HG02981 (cell line): ENCODE measurements at regions not wholly inside any gene's neighbourhood (a gene's known extent, or its start where the extent isn't known, plus 50 kb on each side); places are given as distances from the start of the nearest gene placed in this dataset.

Experiments
- ATAC-seq: cut with Tn5 transposase; IDR thresholded peaks from one replicate; pipeline ENCODE4 v1.9.1; 2021; ENCODE audit warnings: mild to moderate bottlenecking, moderate library complexity; ENCODE audit not compliant: unreplicated experiment

DNA sequence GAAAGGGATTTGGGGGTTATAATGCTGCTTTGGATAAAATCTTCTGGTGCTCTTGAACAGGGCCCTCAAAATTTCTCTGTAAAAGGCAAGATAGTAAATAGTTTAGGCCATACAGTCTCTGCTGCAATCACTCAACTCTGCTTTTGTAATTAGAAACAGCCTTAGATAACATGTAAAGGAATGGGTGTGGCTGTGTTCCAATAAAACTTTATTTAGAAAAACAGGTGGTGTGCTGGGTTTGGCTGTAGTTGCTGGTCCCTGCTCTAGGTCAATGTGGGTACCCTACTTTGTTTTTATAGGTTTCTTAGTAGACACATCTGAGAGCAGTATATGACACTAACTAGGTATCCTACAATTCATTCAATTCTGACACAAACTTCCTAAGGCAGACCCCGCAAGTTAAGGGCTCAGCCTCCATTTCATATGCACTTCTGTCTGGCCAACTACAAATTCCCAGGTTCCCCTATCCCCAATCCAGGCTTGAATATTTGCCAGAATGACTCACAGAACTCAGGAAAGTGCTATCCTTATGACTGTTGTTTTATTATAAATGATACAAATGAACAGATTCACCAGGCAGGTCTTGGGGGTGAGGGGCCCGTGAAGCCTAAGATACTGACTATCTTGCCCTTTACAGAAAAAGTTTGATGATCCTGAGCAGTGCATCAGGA is 349.9 kb downstream of the RPS24 start:
- no peak for ATAC-seq

GRCh38 chr10:78384049-78384431 is 350.4 kb downstream of the RPS24 start:
- ATAC-seq, result no peak

GRCh38 chr10:78385599-78385998 is 351.9 kb downstream of the RPS24 start:
- no peak for ATAC-seq

- no peak for ATAC-seq
These were observed 352.8 kb downstream of the RPS24 start for GRCh38 chr10:78386509-78386908.

- ATAC-seq, result no peak
These were observed 354.8 kb downstream of the RPS24 start for GRCh38 chr10:78388331-78389050.

DNA sequence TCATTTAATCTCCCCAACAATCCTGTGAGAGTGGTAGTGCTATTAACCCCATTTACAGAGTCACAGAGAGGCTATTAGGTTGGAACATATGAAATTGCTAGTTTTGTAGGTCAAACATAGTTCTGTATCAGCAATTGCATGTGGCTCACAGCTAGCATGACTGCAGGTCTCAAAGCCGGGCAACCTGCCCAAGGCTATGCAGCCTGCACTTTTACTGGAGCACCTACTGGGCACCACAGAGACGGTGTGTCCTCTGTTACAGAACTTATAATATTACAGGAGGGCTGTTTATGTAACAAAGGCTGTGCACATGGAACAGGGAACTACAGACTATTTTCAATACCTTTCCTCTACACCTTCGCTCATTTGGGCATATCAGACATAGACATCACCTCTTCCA is 355.8 kb downstream of the RPS24 start:
- ATAC-seq, result no peak

DNA sequence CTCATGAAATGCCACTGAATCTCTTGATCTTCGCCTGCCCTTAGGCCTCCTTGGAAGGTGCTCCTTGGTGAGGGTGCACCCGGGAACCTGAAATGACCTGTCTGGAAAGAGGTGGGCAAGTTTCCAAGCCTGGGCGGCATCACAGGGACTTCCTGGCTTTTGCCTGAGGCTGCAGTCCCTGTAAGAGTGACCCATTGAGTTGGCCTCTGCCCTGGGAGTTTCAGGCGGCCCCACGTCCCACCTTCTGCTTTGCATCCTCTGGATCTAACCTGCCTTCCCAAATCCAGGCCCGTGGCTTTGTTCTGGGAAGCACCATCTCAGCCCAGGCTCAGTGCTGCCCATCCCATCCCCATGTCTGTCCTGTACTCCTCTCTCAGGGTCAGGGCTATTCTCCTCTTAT is 356.4 kb downstream of the RPS24 start:
- no peak for ATAC-seq

GRCh38 chr10:78390817-78391216 is 357.2 kb downstream of the RPS24 start:
- no peak for ATAC-seq

DNA sequence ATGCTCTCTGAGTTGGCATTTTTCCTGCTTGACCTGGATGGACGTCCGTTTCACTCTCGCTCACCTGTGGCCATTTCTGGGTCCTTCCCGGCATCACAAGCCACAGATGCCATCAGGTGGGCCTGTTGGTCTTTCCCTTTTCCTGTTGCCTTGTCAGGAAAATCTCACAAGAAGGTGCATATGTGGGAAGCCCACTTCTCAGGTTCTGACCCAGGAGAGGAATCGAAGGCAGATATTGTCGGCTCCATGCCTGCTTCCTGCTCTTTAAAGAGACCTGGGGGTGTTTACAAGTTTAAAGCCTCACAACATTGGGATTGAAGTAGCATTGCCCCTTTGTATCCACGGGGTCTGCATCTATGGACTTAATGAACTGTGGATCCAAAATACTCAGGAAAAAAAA is 357.9 kb downstream of the RPS24 start:
- ATAC-seq, result no peak

GRCh38 chr10:78392197-78392596 is 358.5 kb downstream of the RPS24 start:
- no peak for ATAC-seq

DNA sequence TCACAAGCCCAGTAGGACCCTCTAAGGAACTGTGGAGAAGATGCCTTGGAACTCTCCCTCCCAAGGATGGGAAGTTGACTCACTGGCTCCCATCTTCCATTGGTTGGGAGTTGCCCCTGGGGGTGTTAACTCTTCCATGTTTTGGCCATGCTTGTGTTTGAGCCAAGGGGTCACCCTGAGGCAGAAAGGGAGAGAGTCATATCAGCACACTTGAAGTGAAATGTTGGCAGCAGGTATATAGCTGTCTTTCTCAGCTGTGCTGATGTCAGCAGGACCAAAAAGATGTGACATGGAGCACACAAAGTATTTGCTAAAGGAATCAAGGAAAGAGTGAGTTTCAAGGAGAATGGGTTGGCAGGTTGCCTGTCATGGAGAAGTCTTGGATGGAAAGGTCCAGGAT is 359.4 kb downstream of the RPS24 start:
- no peak for ATAC-seq

- ATAC-seq, result no peak
These were observed 360.4 kb downstream of the RPS24 start for GRCh38 chr10:78394047-78394446.

DNA sequence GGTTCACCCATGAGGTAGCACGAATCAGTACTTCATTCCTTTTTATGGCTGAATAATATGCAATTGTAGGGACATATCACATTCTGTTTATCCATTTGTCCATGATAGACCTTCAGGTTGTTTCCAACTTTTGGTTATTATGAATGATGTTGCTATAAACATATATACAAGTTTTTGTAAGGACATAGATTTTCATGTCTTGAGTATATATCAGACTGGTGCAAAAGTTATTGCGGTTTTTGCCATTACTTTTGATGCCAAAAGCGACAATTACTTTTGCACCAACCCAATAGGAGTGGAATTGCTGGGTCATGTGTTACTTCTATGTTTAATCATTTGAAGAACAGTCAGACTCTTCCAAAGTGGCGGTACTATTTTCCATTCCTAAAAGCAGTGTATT is 361.5 kb downstream of the RPS24 start:
- no peak for ATAC-seq

DNA sequence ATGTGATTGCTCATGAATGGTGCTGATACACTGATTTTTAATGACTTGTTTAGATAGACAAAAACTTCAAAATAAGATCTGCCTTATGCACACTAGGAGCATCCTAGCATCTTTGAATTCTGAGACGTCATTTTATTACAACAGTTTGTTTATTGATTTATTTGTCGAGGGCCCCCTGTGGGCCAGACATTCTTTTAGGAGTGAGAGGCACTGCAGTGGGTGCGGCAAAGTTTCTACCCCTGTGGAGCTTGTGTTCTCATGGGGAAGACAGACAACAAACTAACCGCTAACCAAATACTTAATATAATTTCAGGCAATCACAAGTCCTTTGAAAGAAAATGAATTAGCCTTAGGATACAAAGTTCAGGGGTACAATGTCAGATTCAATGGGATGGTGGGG is 363.1 kb downstream of the RPS24 start:
- no peak for ATAC-seq

DNA sequence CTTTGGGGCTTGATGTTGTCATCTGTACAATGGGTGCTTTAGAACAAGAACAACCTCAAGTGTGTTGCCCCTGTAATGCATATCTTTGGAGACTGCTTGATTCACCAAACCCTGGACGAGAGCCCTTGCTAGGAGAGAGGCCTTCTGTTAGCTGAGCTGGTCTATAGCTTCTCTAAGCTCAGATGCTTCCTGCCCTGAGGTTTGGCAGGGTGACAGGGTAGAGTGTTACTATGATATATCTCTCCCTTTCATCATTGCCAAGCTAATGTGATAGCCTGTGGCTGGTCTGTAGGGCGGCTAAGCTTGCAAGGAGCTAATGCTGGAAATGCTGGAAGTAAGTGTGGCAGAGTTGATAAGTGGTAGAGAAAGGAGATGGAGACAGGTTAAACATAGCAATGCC is 364.1 kb downstream of the RPS24 start:
- no peak for ATAC-seq

DNA sequence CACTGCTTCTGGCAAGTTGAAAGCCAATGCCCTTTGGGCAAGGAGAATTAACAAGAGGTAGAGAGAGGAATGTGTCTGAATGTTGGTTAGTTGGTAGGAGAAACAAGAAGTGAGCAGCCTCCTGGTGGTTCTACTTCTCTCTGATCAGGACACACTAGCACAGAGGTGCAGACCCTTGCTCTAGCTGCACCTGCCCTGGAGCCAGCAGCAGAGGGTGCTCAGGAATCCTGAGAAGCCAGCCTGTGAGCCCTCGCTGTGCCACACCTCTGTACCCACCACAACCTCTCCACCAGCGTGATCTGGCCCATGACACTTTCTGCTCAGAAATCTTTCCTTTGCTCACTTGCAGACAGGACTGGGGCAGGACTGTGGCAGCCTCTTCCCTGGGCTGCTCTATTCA is 364.7 kb downstream of the RPS24 start:
- ATAC-seq, result no peak

DNA sequence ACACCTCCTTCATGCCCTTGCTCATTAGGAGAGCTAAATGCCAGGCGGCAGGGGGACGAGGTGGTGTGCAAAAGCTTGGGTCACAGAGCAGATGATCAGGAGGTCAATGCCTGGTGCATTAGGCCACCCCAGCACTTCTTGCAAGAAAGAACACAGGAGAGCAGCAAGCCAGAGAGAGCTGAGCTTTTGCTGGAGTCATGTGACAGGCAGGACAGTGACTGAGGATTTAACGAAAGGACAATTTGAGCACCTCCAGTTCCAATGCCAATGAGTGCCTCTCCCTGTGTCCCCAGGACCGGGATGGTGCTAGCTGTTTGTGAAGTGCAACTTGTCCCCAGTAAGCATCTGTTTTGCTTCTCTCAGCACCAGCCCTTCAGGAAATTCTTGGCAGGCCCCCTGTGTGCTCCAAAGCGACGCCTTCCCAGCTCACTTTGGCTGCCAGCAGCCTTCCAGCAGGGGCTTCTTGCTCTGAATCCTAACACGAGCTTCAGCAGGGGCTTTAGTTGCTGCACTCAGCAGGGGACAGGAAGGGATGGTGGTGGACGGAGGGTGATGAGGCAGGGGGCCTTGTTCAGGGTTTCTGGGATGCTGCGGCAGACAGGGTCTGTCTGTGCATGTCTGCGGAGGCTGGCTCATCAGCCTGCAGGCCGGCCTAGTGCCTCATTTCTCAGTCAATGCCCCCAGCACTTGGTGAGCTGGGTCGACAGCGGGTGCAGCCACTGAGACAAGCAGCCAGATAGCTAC is 368.1 kb downstream of the RPS24 start:
- no peak for ATAC-seq

GRCh38 chr10:78402591-78402990 is 368.9 kb downstream of the RPS24 start:
- ATAC-seq, result no peak

DNA sequence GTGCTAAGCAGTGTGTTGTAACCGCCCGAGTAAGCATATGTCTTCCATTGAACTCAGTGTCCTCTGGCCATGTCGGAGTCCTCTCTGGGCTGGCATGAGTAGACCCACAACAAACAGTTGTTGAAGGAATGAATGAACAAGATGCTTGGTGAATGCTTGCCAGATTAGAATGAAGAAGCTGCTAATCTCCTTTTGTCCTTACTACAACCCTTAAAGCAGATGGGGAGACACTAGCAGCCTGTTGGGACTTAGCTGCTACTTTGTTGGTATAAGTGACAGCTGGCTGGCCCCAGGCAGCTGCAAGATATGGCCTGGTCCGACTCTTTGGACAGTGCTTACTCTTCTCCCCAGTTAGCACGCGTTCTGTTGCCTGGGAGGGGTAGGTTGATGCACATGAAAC is 370.1 kb downstream of the RPS24 start:
- no peak for ATAC-seq

DNA sequence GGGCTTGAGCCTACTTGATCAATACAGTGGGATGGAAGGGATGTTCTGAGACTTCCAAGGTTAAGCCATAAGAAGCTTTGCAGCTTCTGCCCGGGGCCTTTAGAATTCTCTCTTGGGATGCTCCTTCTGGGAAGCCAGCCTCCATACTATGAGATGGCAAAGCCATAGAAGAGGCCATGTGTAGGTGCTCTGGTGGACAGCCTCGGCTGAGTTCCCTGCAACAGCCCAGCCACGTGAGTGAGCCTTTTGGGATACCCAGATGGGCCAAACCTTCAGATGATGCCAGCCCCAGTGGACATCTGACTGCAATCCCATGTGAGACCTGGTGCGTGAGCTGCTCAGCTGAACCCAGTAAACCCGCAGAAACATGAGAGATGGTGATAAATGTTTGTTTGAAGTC is 370.6 kb downstream of the RPS24 start:
- no peak for ATAC-seq

DNA sequence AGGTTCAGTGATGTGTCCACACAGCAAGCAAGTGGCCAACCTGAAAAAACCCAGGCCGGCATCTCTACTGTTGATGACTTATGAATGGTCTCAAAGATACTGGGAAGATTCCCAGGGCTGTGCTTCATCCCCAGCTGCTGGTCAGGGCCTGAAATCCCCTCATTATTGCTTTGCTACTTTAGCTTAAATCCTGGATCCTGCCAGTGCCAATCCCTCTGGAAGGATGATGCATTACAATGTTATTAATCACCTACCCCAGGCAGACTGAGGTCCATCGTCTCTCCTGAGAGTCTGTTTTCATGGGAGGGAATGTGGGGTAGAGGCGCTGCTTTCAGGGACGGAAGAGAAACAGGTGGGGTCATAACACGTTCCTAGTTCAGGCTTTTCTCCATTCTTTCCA is 371.6 kb downstream of the RPS24 start:
- ATAC-seq, result no peak

DNA sequence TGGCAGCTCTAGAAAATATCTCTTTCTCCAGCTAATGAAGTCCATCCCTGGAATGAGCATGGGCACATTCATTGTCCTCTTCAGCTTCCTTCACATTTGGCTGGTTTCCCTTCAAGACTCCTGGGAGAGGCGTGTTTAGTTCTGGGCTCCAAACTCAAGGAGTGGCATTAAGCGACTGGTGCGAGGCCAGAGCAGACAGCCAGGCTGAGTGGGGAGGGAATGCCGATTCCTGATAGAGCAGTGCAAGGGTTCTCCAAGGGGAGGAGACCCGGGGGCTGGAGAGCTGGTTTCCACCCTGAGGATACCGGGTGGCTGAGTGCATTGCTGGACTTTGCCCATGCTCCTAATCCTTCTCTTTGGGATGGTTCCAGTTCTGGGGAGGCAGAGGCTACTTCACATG is 372.1 kb downstream of the RPS24 start:
- ATAC-seq, result no peak
